Stomach (tissue), 8 donors: ENCODE measurements at regions not wholly inside any gene's neighbourhood (a gene's known extent, or its start where the extent isn't known, plus 50 kb on each side); places are given as distances from the start of the nearest gene placed in this dataset.

Source experiments
- DNase-seq, 2 donors: peaks; one replicate each; pipeline versions ENCODE4 v3.0.0 to v3.0.0-alpha.2; 2013 to 2019
- H3K27ac ChIP-seq, 5 donors: fragments of 200-600 bp in 4 of 5; sonication (generic) in 4 of 5; one replicate each; pipeline ENCODE4 v1.5.1; 2013 to 2019; ENCODE audit warnings: mild to moderate bottlenecking in 1 of 5, moderate library complexity in 1 of 5
- H3K27me3 ChIP-seq, 3 donors: fragments of 200-600 bp; sonication (generic); one replicate each; pipeline ENCODE4 v1.5.1; 2017 to 2019; ENCODE audit warnings: mixed run types in 1 of 3
- H3K36me3 ChIP-seq, 4 donors: fragments of 200-600 bp; sonication (generic); 1 replicate in 3 of 4; 2 replicates in 1 of 4; pipeline ENCODE4 v1.5.1; 2016 to 2019
- H3K4me1 ChIP-seq, 4 donors: fragments of 200-600 bp; sonication (generic); one replicate each; pipeline ENCODE4 v1.5.1; 2016 to 2019
- H3K4me3 ChIP-seq, 4 donors: fragments of 200-600 bp; sonication (generic) in 3 of 4; one replicate each; pipeline ENCODE4 v1.5.1; 2016 to 2019; ENCODE audit warnings: mild to moderate bottlenecking in 1 of 4
- H3K9me3 ChIP-seq, 4 donors: fragments of 200-600 bp; sonication (generic); one replicate each; pipeline ENCODE4 v1.5.1; 2016 to 2019
- CTCF ChIP-seq, 7 experiments: fragments of 450-650 bp in 4 of 7; fragments of 200-600 bp in 3 of 7; sonication (generic) in 3 of 7; IDR thresholded peaks; one replicate each; pipeline ENCODE4 v1.5.1; 2016 to 2019; ENCODE audit warnings: antibody characterized with exemption in 7 of 7, control low read depth in 2 of 7, mild to moderate bottlenecking in 1 of 7
- EP300 ChIP-seq: sonication (generic); formaldehyde crosslinking; IDR thresholded peaks from one replicate; pipeline ENCODE4 v1.6.1; 2017; ENCODE audit warnings: antibody characterized with exemption
- POLR2A ChIP-seq, 4 donors: fragments of 450-650 bp; IDR thresholded peaks; one replicate each; pipeline ENCODE4 v1.6.1; 2016; ENCODE audit warnings: antibody characterized with exemption in 4 of 4, control low read depth in 2 of 4, mild to moderate bottlenecking in 1 of 4, moderate library complexity in 1 of 4
- POLR2AphosphoS5 ChIP-seq, 3 donors: sonication (generic); formaldehyde crosslinking; IDR thresholded peaks; one replicate each; pipeline ENCODE4 v1.6.1; 2016; ENCODE audit warnings: antibody characterized with exemption in 3 of 3
- WGBS, 5 donors: extraction: QIAGEN DNeasy Blood & Tissue Kit in 3 of 5; methylation state at CpG; one replicate each; pipeline versions ENCODE4 v1.1.5 to v1.1.7; 2013 to 2018; 5-methylcytosine and 5-hydroxymethylcytosine counted together
- intact Hi-C: fragments of 100-400 bp; cut with DNase I; formaldehyde crosslinking; loops from one replicate; pipeline ENCODE4 v1.15.1; 2023; ENCODE audit warnings: low total_unique reads
- donor health status: healthy with polysubstance abuse.
- donor health status: Bipolar disorder and iron deficiency.
- donor health status: healthy.

DNA sequence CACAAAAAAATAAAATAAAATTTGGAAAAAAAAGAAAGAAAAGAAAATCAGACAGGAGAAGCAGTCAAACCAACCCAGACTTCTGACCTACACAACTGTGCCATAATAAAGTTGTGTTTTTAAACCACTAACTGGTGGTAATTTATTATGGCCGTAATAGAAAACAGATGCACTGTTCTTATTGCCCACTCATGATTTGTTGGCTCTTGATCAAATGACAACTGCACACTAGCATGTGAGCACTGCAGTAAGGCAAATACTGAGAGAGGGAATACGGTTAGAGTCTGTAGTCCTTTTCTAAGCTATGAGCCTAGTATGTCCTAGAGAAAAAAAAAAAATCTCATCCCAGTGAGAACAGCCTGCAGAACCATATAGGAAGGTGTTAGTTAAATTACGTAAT lies 61.2 kb upstream of the TNR start:
- H3K27me3 ChIP-seq = no peaks in the 10 kb centered on the region
- H3K36me3 ChIP-seq = no peaks in the 10 kb centered on the region
- no peaks in the 10 kb centered on the region for H3K4me1 ChIP-seq
- H3K9me3 ChIP-seq = no peaks in the 10 kb centered on the region
- 81 to 89% (median 85%) methylated on average over 3 of the region's 3 CpGs for WGBS, 5 donors
- DNase-seq = no peak
- H3K27ac ChIP-seq = no peak overlapping the region
- no peak for TF ChIP-seq POLR2AphosphoS5 (IDR thresholded peaks at IDR 0.05)
- no peak for TF ChIP-seq EP300
- intact Hi-C loops = no loop called here
- no peak overlapping the region for H3K4me3 ChIP-seq

DNA sequence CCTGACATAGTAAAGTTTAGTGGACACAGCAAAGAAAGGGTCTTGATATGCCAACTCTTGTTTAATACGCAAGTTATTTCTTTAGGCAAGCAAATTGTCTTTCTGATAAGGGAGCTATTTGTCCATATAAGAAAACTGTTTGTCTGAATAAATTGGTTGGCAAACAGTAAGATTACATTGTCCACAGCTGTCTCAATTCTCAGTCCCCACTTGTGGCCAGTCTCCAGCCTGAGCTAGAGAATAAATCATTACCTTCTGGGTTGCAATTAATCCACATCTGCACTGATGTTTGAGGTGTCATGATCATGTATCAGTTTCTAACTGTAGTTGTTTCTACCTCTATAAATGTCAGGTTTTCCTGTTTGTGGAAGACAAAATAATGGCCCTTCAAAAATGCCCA lies 60.0 kb upstream of the TNR start:
- Histone ChIP-seq H3K9me3 (no peaks in the 10 kb centered on the region), H3K4me3 (no peak overlapping the region), H3K27me3 (no peaks in the 10 kb centered on the region), H3K36me3 (no peaks in the 10 kb centered on the region), H3K27ac (no peak overlapping the region), H3K4me1 (no peaks in the 10 kb centered on the region)
- TF ChIP-seq CTCF (IDR thresholded peaks at IDR 0.05) = no peak
- TF ChIP-seq POLR2A (IDR thresholded peaks at IDR 0.05) = no peak
- intact Hi-C loops = no loop called here
- WGBS, 5 donors = 28 to 62% (median 37%) methylated on average over 1 of the region's 1 CpG
- no peak for DNase-seq

- WGBS, 5 donors = 71 to 82% (median 74%) methylated on average over 10 of the region's 10 CpGs
- H3K9me3 ChIP-seq = no peaks in the 10 kb centered on the region
- TF ChIP-seq EP300 (no peak), POLR2AphosphoS5 (IDR thresholded peaks at IDR 0.05) (no peak), POLR2A (IDR thresholded peaks at IDR 0.05) (no peak), CTCF (IDR thresholded peaks at IDR 0.05) (no peak)
- intact Hi-C loops = no loop called here
- H3K27ac ChIP-seq = no peak overlapping the region
- no peaks in the 10 kb centered on the region for H3K36me3 ChIP-seq
- H3K4me1 ChIP-seq = no peaks in the 10 kb centered on the region
- no peaks in the 10 kb centered on the region for H3K27me3 ChIP-seq
- DNase-seq = no peak
- no peak overlapping the region for H3K4me3 ChIP-seq
Observed at GRCh38 chr1:175802407-175803123, 59.2 kb upstream of the TNR start.

GRCh38 chr1:175801979-175802378 lies 58.6 kb upstream of the TNR start:
- intact Hi-C loops = no loop called here
- Histone ChIP-seq H3K36me3 (no peaks in the 10 kb centered on the region), H3K4me3 (no peak overlapping the region), H3K9me3 (no peaks in the 10 kb centered on the region), H3K27me3 (no peaks in the 10 kb centered on the region), H3K27ac (no peak overlapping the region), H3K4me1 (no peaks in the 10 kb centered on the region)
- no peak for TF ChIP-seq EP300
- no peak for TF ChIP-seq CTCF (IDR thresholded peaks at IDR 0.05)
- TF ChIP-seq POLR2A (IDR thresholded peaks at IDR 0.05) = no peak
- TF ChIP-seq POLR2AphosphoS5 (IDR thresholded peaks at IDR 0.05) = no peak
- 61 to 82% (median 63%) methylated on average over 5 of the region's 5 CpGs for WGBS, 5 donors
- DNase-seq = no peak

DNA sequence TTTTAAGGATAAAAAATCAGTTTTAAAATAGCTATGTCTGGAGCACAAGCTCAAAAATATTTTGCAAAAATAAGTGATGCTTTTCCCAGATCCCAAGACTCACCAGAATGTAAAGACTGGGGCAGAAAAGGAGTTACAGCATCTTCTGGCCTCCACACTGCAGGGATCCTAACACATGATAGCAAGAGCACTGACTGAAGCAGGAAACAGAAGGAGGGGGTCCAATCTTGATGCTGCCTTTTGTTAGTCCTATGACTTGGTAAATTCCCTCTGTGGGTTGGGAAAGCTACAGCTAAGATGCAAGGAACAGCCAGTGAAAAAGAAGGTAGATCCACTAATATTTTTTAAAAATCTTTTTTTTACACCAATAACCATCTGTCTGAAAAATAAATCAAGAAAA lies 54.2 kb upstream of the TNR start:
- H3K27ac ChIP-seq = no peak overlapping the region
- H3K4me1 ChIP-seq = no peaks in the 10 kb centered on the region
- intact Hi-C loops = no loop called here
- TF ChIP-seq EP300 (no peak), POLR2A (IDR thresholded peaks at IDR 0.05) (no peak), POLR2AphosphoS5 (IDR thresholded peaks at IDR 0.05) (no peak), CTCF (IDR thresholded peaks at IDR 0.05) (no peak)
- H3K9me3 ChIP-seq = no peaks in the 10 kb centered on the region
- no peaks in the 10 kb centered on the region for H3K27me3 ChIP-seq
- H3K4me3 ChIP-seq = no peak overlapping the region
- no peaks in the 10 kb centered on the region for H3K36me3 ChIP-seq
- DNase-seq = no peak
